Activated naive CD4-positive, alpha-beta T cell treated with anti-CD3 and anti-CD28 coated beads, Interleukin-2, amount 50 U/mL, for 24 hours (primary cell): ENCODE measurements at regions not wholly inside any gene's neighbourhood (a gene's known extent, or its start where the extent isn't known, plus 50 kb on each side); places are given as distances from the start of the nearest gene placed in this dataset.

Experiments used
- H3K27ac Mint-ChIP-seq: one replicate; pipeline ENCODE4 v1.8.0; 2021; ENCODE audit warnings: mild to moderate bottlenecking, mixed read lengths
- H3K27me3 Mint-ChIP-seq: one replicate; pipeline ENCODE4 v1.8.0; 2021; ENCODE audit warnings: mixed read lengths
- H3K36me3 Mint-ChIP-seq: one replicate; pipeline ENCODE4 v1.8.0; 2021; ENCODE audit warnings: mixed read lengths
- H3K4me1 Mint-ChIP-seq: one replicate; pipeline ENCODE4 v1.8.0; 2021; ENCODE audit warnings: mixed read lengths
- H3K4me3 Mint-ChIP-seq: one replicate; pipeline ENCODE4 v1.8.0; 2021; ENCODE audit warnings: mild to moderate bottlenecking, mixed read lengths
- H3K9me3 Mint-ChIP-seq: one replicate; pipeline ENCODE4 v1.8.0; 2021; ENCODE audit warnings: mixed read lengths

DNA sequence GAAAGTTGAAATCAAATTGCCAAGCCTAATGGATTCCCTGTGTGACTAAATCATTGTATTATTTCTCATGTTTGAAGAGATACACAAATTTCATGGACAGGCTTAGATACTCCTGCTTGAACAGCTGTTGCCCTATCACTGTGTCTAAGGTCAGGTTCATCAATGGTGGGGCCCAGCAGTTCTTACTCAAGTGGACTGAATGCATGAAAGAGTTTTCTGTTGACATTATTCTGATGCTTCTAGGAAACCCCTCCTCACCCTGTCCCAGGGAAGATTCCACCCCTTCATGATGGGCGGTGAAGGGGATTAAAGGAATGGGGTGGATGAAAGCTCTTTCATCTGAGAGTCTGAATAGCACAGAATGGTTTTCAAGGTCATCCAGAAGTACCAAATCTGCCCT is 148.8 kb downstream of the INO80D start:
- H3K36me3 Mint-ChIP-seq, result no peaks in the 10 kb centered on the region
- no peaks in the 10 kb centered on the region for H3K4me1 Mint-ChIP-seq
- no peak overlapping the region for H3K4me3 Mint-ChIP-seq
- no peaks in the 10 kb centered on the region for H3K9me3 Mint-ChIP-seq
- H3K27me3 Mint-ChIP-seq, result no peaks in the 10 kb centered on the region
- H3K27ac Mint-ChIP-seq, result no peak overlapping the region

DNA sequence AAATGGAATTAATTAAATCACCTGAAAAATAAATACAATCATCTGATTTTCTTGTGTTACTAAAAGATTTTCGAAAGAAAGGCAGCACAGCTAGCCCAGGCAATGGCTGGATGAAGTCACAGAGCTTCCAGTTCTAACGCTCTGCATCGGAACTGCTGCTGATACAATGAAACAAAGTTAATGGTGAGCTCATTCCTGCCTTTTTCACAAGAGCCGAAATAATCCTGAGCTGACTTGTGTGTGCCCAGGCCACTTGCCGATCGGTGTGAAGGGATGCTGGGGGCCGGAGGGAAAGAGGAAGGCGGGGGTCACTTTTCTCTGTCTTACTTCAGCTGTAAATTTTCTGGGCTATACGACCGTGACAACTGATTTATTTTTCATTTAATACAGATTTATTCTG is 149.5 kb downstream of the INO80D start:
- no peaks in the 10 kb centered on the region for H3K27me3 Mint-ChIP-seq
- no peaks in the 10 kb centered on the region for H3K36me3 Mint-ChIP-seq
- H3K4me1 Mint-ChIP-seq, result no peaks in the 10 kb centered on the region
- no peak overlapping the region for H3K27ac Mint-ChIP-seq
- no peaks in the 10 kb centered on the region for H3K9me3 Mint-ChIP-seq
- H3K4me3 Mint-ChIP-seq, result no peak overlapping the region

DNA sequence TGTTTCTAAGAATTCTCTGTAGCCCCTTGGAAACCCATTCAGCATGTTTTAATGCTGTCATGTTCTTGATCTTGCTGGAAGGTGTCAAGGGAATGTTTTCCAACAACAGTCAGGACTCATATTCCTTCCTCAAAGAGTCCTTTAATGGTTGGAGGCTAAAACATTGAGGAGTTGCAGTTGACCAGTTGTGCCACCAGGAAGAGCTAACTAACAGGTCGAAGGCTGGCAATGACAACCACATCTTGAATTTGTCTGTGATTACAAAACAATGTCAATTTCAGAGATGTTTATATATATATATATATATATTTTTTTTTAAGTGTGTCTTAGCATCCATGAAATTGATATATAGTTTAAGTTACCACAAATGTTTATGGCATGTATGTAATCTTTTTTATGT is 151.5 kb downstream of the INO80D start:
- no peaks in the 10 kb centered on the region for H3K36me3 Mint-ChIP-seq
- no peak overlapping the region for H3K27ac Mint-ChIP-seq
- no peaks in the 10 kb centered on the region for H3K9me3 Mint-ChIP-seq
- H3K4me3 Mint-ChIP-seq, result no peak overlapping the region
- H3K27me3 Mint-ChIP-seq, result peaks cover 3% of the 10 kb centered on the region
- no peaks in the 10 kb centered on the region for H3K4me1 Mint-ChIP-seq

DNA sequence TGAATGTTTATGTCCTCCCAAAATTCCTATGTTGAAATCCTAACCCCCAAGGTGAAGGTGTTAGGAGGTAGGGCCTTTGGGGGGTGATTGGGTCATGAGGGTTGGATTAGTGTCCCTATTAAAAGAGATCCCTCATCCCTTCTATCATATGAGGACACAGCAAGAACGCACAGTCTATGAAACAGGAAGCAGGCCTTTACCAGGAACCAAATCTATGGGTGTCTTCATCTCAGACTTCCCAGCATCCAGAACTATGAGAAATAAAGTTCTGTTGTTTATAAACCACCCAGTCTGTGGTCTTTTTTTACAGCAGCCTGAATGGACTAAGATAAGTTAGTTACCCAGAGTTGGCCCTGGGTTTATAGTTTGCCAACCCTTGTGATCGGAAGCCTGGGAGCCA is 153.1 kb downstream of the INO80D start:
- Mint-ChIP-seq H3K4me3 (no peak overlapping the region), H3K36me3 (no peaks in the 10 kb centered on the region), H3K27me3 (peaks cover 8% of the 10 kb centered on the region), H3K9me3 (no peaks in the 10 kb centered on the region), H3K27ac (no peak overlapping the region), H3K4me1 (no peaks in the 10 kb centered on the region)

DNA sequence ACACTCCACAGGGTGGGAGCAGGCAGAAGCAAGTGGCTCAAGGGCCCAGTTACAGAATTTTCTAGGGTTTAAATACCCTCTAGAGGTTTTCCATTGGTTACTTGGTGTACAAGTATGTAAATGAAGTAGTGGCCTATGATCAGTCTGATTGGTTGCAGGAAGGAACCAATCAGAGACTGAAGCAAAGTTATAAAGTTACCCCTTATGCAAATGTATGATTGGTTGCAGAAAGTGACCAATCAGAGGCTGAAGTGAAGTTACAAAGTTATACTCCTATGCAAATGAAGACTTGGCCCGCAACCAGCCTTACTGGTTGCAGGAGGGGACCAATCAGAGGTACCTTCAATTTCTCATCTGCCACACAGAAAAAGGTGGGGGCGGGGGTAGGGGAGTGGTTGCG is 154.6 kb downstream of the INO80D start:
- Mint-ChIP-seq H3K4me3 (no peak overlapping the region), H3K36me3 (no peaks in the 10 kb centered on the region), H3K27ac (no peak overlapping the region), H3K4me1 (peaks cover 3% of the 10 kb centered on the region), H3K27me3 (peaks cover 16% of the 10 kb centered on the region), H3K9me3 (no peaks in the 10 kb centered on the region)

DNA sequence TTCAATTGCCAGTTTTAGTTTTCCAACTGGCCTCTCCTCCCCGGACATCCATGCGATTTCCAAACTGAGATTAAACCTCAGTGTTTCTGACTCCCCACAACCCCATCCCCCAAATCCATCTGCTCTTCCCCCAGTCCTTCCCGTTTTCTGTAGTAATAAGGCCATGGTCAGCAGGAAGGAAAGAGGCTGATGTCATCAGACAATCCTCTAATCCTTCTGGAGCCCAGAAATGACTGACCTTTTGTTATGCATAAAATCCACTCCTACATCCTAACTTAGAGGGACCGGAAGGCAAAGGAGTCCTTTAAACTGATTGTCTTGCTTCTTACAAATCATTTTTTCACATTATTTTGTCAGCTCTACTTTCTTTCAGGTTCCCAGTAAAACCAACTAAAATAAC is 155.8 kb downstream of the INO80D start:
- Mint-ChIP-seq H3K27me3 (peaks cover 26% of the 10 kb centered on the region), H3K4me3 (no peak overlapping the region), H3K36me3 (no peaks in the 10 kb centered on the region), H3K27ac (no peak overlapping the region), H3K9me3 (no peaks in the 10 kb centered on the region), H3K4me1 (peaks cover 9% of the 10 kb centered on the region)

DNA sequence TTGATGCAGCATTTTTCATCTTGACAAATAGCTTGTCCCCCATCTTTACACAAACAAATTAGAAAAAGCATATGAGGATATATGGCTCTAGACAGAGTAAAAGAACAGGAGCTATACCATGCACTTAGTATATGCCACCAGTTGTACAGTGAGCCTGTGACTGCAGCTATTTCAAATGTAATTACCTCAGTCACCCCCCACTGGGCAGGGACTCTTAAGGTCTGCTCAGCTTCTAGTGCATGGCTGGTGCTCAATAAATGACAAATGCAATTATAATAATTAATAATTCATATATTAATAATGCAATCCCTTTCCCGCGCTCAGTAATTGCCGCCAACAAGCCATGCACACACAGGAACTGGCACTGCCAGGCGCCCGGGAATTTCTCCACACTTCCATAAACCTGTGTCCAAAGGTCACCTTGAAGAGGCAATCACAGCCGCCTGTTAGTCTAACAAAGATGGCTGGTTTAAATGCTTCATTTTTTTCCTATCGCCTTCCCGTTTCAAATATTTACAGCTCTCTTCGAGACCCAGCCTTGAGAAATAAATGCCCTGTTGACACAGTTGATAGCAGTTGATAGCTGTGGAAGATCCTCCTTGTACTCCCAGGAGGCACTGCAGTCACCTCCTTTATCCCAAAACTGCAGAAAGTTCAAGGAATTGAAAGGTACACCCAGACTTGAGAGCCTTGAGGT is 156.6 kb downstream of the INO80D start:
- Mint-ChIP-seq H3K4me3 (no peak overlapping the region), H3K4me1 (peaks cover 9% of the 10 kb centered on the region), H3K9me3 (no peaks in the 10 kb centered on the region), H3K36me3 (no peaks in the 10 kb centered on the region), H3K27ac (no peak overlapping the region), H3K27me3 (peaks cover 31% of the 10 kb centered on the region)

DNA sequence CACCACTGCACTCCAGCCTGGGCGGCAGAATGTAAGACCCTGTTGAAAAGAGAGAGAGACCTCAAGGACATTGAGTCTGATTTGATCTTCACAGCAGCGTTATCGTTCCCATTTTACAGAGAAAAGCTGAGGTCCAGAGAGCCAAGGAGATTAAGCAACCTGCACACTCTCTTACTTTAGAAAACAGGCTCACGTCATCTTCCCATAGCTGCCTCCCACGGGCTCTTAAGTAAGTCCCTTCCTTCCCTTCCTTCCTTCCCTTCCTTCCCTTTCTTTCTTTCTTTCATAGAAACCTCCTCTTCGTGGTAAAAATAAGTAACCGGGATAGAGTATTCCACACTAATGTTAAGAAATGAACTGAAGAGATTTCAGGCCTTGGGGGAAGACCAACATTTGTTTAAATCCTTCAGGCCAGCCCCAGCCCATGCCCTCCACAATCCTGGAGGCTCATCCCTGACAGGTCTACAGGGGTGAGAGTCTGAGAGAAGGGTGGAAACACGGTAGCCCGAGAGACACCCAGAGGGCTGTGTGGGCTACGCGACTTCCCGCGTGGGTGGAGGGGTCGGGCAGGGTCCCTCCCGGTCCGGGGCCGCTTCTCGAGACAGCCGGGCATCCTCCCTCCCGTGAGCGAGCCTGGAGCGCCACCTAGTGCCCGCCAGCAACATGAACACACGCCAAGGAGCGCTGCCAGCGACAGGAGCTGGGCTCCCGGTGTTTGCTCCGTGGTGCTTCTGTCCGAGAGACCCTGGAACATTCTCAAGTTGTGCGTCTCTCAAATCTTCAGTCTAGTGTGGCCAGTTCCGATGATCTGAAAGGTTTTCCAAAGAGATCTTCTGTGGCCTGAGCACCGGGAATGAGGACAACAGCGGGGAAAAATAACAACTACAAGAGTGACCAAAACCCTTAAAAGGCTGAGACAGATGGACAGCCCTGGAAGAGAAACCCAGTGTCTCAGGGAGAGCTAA is 160.3 kb downstream of the INO80D start:
- Mint-ChIP-seq H3K4me3 (peak overlapping the region; percentile 31), H3K36me3 (no peaks in the 10 kb centered on the region), H3K9me3 (no peaks in the 10 kb centered on the region), H3K4me1 (peaks cover 9% of the 10 kb centered on the region), H3K27me3 (peaks cover 32% of the 10 kb centered on the region), H3K27ac (no peak overlapping the region)

DNA sequence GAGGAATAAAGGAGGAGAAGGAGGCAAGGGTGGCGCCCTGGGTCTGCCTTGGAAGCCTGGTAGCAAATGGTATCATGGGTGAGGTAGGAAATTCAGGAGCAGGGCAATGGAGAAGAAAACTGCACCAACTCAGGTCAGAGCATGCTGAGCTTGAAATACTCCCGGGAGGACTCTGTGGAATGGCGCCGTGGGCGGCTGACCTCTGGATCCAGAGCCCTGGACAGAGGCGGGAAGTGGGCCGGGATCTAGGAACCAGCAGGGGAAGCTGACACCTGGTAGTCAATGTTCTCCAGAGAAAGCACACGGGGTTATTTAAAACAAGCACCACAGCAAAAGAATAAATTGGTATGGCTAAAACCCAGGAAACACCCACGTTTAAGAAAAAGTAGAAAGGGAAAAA is 161.3 kb downstream of the INO80D start:
- peaks cover 9% of the 10 kb centered on the region for H3K4me1 Mint-ChIP-seq
- H3K27me3 Mint-ChIP-seq, result peaks cover 35% of the 10 kb centered on the region
- no peaks in the 10 kb centered on the region for H3K36me3 Mint-ChIP-seq
- H3K4me3 Mint-ChIP-seq, result no peak overlapping the region
- H3K9me3 Mint-ChIP-seq, result no peaks in the 10 kb centered on the region
- peak overlapping the region; percentile 71 for H3K27ac Mint-ChIP-seq

DNA sequence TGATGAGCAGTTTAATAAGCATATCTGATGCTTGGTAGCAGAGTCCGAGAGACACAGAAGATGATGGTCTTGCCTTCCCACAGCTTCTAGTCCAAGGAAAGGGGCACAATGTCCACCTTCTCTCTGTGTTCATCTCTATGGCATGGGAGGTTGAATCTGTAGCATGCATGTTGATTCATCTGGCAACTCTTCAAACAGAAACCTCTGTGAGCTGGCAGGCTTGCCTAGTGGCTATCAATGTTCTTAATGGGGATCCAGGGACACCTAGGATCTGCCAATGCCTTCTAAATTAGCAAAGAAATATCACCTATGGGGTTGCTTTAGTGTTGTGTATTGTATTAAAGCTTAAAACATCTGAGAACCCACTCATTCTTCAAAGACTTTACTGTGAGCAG is 170.8 kb downstream of the INO80D start:
- Mint-ChIP-seq H3K27ac (no peak overlapping the region), H3K27me3 (peaks cover 15% of the 10 kb centered on the region), H3K36me3 (no peaks in the 10 kb centered on the region), H3K9me3 (no peaks in the 10 kb centered on the region), H3K4me3 (no peak overlapping the region), H3K4me1 (no peaks in the 10 kb centered on the region)

DNA sequence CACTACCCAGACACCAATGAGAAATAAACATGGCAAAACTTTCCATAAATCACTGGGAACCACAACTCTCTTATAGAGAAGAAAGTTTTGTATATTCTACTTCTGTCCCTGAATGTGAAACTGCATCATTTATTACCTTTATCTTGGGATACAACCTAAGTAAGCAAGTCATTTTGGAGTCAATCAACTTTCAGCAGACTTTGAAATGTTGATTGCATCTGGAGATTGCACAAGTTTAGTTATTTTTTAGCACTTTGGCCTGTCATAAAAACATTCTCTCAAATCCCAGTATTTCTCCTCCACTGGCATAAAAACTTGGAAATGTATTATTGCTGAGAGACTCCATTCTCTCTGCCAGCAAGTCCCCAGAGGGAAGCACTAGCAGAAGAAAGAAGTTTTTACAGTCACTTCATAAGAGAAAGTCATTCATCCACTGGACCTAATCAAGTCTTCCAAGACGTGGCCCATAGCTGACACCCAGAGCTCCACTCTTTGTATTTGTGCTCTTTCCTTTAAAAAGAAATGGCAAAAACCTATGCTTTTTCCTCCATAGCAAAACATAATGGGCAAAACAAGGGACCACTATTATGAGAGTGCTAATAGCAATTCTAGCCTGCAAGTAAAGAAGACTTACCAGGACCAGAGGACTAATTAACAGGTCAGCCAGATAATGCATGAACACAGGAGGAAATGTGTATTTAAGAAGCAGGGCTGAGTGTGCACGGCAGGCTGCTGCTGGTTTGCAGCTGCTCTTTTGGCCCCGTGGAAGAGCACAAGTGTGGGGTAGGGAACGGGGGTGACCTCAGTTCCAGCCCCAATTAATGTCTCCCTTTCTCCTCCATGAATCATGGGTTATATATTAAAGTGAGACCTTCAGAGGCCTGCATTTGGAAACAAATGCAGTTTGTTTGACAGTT is 171.5 kb downstream of the INO80D start:
- H3K4me1 Mint-ChIP-seq, result no peaks in the 10 kb centered on the region
- peaks cover 15% of the 10 kb centered on the region for H3K27me3 Mint-ChIP-seq
- H3K27ac Mint-ChIP-seq, result no peak overlapping the region
- H3K9me3 Mint-ChIP-seq, result no peaks in the 10 kb centered on the region
- H3K36me3 Mint-ChIP-seq, result no peaks in the 10 kb centered on the region
- H3K4me3 Mint-ChIP-seq, result no peak overlapping the region

DNA sequence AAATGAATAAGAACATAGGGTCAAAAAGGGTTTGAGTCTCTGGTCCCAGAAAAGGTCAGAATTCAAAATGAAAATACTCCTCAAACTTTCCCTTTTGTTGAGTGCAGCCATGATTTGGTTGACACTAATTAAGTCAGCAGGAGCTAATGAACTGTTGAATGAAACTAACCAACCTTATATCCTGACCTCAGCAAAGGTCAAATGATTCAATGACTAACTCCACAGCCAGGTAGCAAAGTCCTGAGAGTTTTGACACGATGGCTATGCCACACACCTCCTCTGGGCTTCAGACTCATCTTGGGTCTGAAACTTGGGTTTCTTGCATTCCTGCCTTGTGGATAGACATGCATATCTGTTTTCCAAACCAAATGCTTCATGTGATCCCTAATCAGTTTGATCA is 172.3 kb downstream of the INO80D start:
- H3K4me3 Mint-ChIP-seq, result no peak overlapping the region
- peaks cover 13% of the 10 kb centered on the region for H3K27me3 Mint-ChIP-seq
- no peak overlapping the region for H3K27ac Mint-ChIP-seq
- H3K36me3 Mint-ChIP-seq, result no peaks in the 10 kb centered on the region
- no peaks in the 10 kb centered on the region for H3K4me1 Mint-ChIP-seq
- H3K9me3 Mint-ChIP-seq, result no peaks in the 10 kb centered on the region

DNA sequence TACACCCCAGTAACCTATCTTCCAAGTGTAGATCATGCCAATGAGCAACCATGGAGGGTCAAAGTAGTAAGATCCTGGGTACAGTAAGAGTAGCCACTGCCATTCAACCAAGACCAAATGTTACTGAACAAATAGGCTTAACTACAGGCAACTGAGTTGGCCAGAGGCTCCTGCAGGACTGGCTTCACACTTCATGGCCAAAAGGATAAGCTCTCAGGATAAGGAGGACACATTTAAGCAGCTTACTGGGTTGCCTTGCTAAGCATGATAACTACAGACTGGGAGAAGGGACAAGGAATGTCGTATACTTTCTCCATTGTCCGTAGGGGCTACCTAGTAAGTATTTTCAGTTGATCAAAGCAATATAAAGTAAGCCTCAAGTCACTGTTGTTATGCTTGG is 174.7 kb downstream of the INO80D start:
- Mint-ChIP-seq H3K4me3 (no peak overlapping the region), H3K36me3 (no peaks in the 10 kb centered on the region), H3K4me1 (no peaks in the 10 kb centered on the region), H3K9me3 (no peaks in the 10 kb centered on the region), H3K27ac (no peak overlapping the region), H3K27me3 (peaks cover 13% of the 10 kb centered on the region)

DNA sequence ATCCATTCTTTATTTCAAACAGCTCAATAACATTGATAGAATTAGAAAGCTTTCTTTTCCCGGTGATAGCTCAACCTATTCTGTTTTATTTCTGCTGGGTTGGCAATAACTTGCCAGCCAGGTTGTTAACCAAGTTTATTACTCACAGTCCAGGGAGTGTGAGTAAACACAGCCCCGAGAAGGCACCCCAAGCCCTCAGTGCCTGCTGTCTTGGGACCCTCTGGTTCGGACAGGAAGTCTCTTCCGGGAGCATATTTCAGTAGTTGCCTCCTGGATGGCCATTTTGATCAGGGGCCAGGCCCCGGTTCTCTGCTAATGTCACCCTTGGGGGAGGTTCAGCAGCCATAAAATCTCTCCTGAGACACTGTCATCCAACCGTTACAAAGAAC is 176.8 kb downstream of the INO80D start:
- Mint-ChIP-seq H3K27me3 (peaks cover 16% of the 10 kb centered on the region), H3K36me3 (no peaks in the 10 kb centered on the region), H3K27ac (no peak overlapping the region), H3K4me3 (no peak overlapping the region), H3K9me3 (no peaks in the 10 kb centered on the region), H3K4me1 (no peaks in the 10 kb centered on the region)
